ENCODE measurements at regions not wholly inside any gene's neighbourhood (a gene's known extent, or its start where the extent isn't known, plus 50 kb on each side); places are given as distances from the start of the nearest gene placed in this dataset.

- Histone ChIP-seq H3K79me2 (ENCODE audit: insufficient read depth, low read length) (no peaks in the 10 kb centered on the region), H2AFZ (ENCODE audit: insufficient read depth, low read depth, low read length, poor library complexity, severe bottlenecking) (no peak overlapping the region), H3K4me3 (replicated peaks in 1 of 3; ENCODE audit: low read depth in 2 of 3, low read length in 3 of 3) (no peak overlapping the region), H3K36me3 (replicated peaks in 1 of 2; ENCODE audit: control insufficient read depth in 1 of 2, insufficient read depth in 2 of 2, low read length in 2 of 2) (no peaks in the 10 kb centered on the region), H4K20me1 (ENCODE audit: insufficient read depth, low read length) (no peaks in the 10 kb centered on the region), H3K27me3 (ENCODE audit: control insufficient read depth in 2 of 2, insufficient read depth in 2 of 2, low read length in 2 of 2) (peaks cover 5% of the 10 kb centered on the region in 2 donors), H3K4me2 (replicated peaks; ENCODE audit: extremely low read depth, low read length, poor library complexity, severe bottlenecking) (no peak overlapping the region), H3K9me3 (replicated peaks in 1 of 2; ENCODE audit: control insufficient read depth in 1 of 2, insufficient read depth in 1 of 2, low read length in 2 of 2) (no peaks in the 10 kb centered on the region), H3K4me1 (ENCODE audit: control insufficient read depth in 1 of 2, insufficient read depth in 2 of 2, low read length in 2 of 2) (no peaks in the 10 kb centered on the region), H3K9ac (ENCODE audit: insufficient read depth, low read length, poor library complexity, severe bottlenecking) (no peak overlapping the region), H3K27ac (ENCODE audit: low read depth in 1 of 2, low read length in 2 of 2) (no peak overlapping the region)
- H3K27ac Mint-ChIP-seq, result no peak overlapping the region
- peaks cover 0 to under 1% (median 0%) of the 10 kb centered on the region in 3 donors for H3K27me3 Mint-ChIP-seq (ENCODE audit: low read depth in 3 of 3)
- no peaks in the 10 kb centered on the region for H3K4me1 Mint-ChIP-seq
- WGBS (ENCODE audit: insufficient coverage), result no CpG with 5 or more reads among the region's 1 CpG
- H3K9me3 Mint-ChIP-seq, result peaks cover 0 to 2% (median 0%) of the 10 kb centered on the region in 7 donors
- DNase-seq, result no peak
- no peak overlapping the region for H3K4me3 Mint-ChIP-seq
- H3K36me3 Mint-ChIP-seq, result no peaks in the 10 kb centered on the region
- TF ChIP-seq CTCF (IDR thresholded peaks at IDR 0.05), result no peak
- intact Hi-C loops (cut with micrococcal nuclease), result no loop called here
Observed at GRCh38 chr15:38196076-38196475, 56.6 kb upstream of the SPRED1 start.

GRCh38 chr15:38197553-38197952 lies 55.1 kb upstream of the SPRED1 start:
- Histone ChIP-seq H4K20me1 (ENCODE audit: insufficient read depth, low read length) (no peaks in the 10 kb centered on the region), H3K27me3 (ENCODE audit: control insufficient read depth in 2 of 2, insufficient read depth in 2 of 2, low read length in 2 of 2) (peaks cover 0 to 5% of the 10 kb centered on the region in 2 donors), H3K9me3 (replicated peaks in 1 of 2; ENCODE audit: control insufficient read depth in 1 of 2, insufficient read depth in 1 of 2, low read length in 2 of 2) (no peaks in the 10 kb centered on the region), H3K79me2 (ENCODE audit: insufficient read depth, low read length) (no peaks in the 10 kb centered on the region), H3K36me3 (replicated peaks in 1 of 2; ENCODE audit: control insufficient read depth in 1 of 2, insufficient read depth in 2 of 2, low read length in 2 of 2) (no peaks in the 10 kb centered on the region), H2AFZ (ENCODE audit: insufficient read depth, low read depth, low read length, poor library complexity, severe bottlenecking) (no peak overlapping the region), H3K27ac (ENCODE audit: low read depth in 1 of 2, low read length in 2 of 2) (no peak overlapping the region), H3K4me2 (replicated peaks; ENCODE audit: extremely low read depth, low read length, poor library complexity, severe bottlenecking) (no peak overlapping the region), H3K4me3 (replicated peaks in 1 of 3; ENCODE audit: low read depth in 2 of 3, low read length in 3 of 3) (no peak overlapping the region), H3K4me1 (ENCODE audit: control insufficient read depth in 1 of 2, insufficient read depth in 2 of 2, low read length in 2 of 2) (no peaks in the 10 kb centered on the region), H3K9ac (ENCODE audit: insufficient read depth, low read length, poor library complexity, severe bottlenecking) (no peak overlapping the region)
- peaks cover 0 to 3% (median 0%) of the 10 kb centered on the region in 7 donors for H3K9me3 Mint-ChIP-seq
- no peak overlapping the region for H3K27ac Mint-ChIP-seq
- no peak for DNase-seq
- no peaks in the 10 kb centered on the region for H3K36me3 Mint-ChIP-seq
- no peaks in the 10 kb centered on the region for H3K27me3 Mint-ChIP-seq (ENCODE audit: low read depth in 3 of 3)
- H3K4me1 Mint-ChIP-seq, result no peaks in the 10 kb centered on the region
- no peak for TF ChIP-seq CTCF (IDR thresholded peaks at IDR 0.05)
- no CpG with 5 or more reads among the region's 4 CpGs for WGBS (ENCODE audit: insufficient coverage)
- no peak overlapping the region for H3K4me3 Mint-ChIP-seq
- intact Hi-C loops (cut with micrococcal nuclease), result no loop called here

All from CD14-positive monocyte (primary cell).